ENCODE measurements at regions not wholly inside any gene's neighbourhood (a gene's known extent, or its start where the extent isn't known, plus 50 kb on each side); places are given as distances from the start of the nearest gene placed in this dataset.
"Not testable (repeated sequence)": the region's sequence is repeated elsewhere in the genome, so short reads cannot be mapped to it uniquely, and the experiment has no call there.

GRCh38 chr7:79714081-79714480 lies 260.6 kb upstream of the MAGI2 start:
- DNase-seq (ENCODE audit: low spot score) = no peak

DNA sequence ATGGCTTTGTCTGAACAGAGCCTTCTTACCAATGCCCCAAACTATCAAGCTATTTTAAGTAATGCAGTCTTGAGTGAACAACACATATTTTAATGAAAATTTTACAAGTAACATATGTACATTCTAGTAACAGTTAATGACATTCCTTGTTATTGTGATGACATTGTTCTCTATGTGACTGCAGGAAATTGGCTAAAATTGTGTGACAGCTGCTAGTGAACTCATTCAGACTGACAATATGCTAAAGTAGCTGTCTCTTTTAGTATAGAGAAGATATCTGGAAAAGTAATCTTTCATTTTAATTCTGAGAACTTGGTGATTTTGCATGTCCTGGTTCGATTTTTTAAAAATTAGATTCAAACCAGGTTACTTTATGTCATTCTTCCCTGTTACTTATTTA lies 259.8 kb upstream of the MAGI2 start:
- no peak for DNase-seq (ENCODE audit: low spot score)

- DNase-seq (ENCODE audit: low spot score) = no peak
These were observed 258.2 kb upstream of the MAGI2 start for GRCh38 chr7:79711660-79712059.

GRCh38 chr7:79709574-79710409 lies 256.3 kb upstream of the MAGI2 start:
- DNase-seq (ENCODE audit: low spot score) = no peak

GRCh38 chr7:79702116-79702515 lies 248.6 kb upstream of the MAGI2 start:
- DNase-seq (ENCODE audit: low spot score) = no peak

DNA sequence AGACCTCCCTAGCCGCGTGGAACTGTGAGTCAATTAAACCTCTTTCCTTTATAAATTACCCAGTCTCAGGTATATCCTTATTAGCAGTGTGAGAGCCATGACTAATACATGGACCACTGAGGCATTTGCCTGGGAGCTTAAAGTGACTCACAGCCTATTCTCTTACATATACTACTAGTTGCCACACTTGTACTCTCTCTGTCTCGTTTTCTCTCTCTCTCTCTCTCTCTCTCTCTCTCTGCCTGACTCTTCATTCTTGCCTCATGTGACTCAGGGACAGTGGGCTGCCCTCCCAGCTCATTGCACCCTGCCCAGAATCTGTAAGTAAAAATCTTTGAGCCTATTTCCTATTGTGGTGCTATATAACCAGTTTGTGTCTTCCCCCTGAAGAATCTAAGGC lies 238.5 kb upstream of the MAGI2 start:
- DNase-seq (ENCODE audit: low spot score) = peak; percentile 24

DNA sequence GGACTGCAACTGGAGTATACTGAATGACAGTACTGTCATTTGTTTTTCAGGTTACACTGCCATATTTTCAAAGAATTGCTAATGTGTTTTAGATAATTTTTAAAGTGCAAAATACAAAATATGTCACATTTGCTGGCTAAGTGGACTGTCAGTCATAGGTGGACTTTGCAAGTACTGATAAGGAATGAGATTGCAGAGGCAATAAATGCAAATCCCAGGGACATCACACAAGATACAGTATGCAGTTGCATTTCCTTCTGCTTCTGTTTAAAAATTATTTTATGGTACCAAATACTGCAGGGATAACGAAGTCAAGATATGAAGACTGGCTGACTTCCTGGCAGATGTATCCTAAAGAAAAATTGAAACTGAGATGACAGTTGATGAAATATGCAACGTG lies 237.6 kb upstream of the MAGI2 start:
- no peak for DNase-seq (ENCODE audit: low spot score)

DNA sequence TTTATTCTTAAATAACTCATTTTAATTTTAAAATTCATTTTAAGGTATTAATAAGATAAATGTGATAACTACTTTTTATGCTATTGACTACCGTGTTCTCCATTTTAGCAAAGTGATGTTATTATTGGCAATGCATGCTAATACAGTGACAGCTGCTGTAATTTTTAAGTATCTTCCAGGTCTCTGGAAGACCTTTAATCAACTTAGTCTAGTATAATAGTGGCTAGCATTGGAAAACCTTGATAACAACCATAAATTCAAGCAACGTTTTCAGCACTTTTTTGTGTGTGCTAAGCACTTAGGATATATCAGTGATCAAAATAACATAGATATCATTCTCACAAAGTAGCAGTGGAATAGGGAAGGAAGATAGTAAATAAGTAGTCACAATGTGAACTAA lies 230.9 kb upstream of the MAGI2 start:
- DNase-seq (ENCODE audit: low spot score) = no peak

- DNase-seq (ENCODE audit: low spot score) = no peak
These were observed 230.4 kb upstream of the MAGI2 start for GRCh38 chr7:79683916-79684315.

- DNase-seq (ENCODE audit: low spot score) = no peak
These were observed 229.9 kb upstream of the MAGI2 start for GRCh38 chr7:79683185-79683890.

DNA sequence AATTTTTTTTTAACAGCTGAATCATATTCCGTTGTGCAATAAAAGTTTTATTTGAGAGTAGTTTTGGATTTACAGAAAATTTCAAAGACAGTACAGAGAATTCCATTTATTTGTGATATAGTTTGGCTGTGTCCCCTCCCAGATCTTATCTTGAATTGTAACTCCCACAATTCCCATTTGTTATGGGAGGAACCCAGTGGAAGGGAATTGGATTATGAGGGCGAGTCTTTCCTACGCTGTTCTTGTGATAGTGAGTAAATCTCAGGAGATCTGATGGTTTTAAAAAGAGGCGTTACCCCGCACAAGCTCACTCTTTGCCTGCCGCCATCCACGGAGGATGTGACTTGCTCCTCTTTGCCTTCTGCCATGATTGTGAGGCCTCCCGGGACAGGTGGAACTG lies 228.0 kb upstream of the MAGI2 start:
- DNase-seq (ENCODE audit: low spot score) = no peak

GRCh38 chr7:79673969-79674368 lies 220.5 kb upstream of the MAGI2 start:
- no peak for DNase-seq (ENCODE audit: low spot score)

GRCh38 chr7:79673421-79673820 lies 220.0 kb upstream of the MAGI2 start:
- DNase-seq (ENCODE audit: low spot score) = no peak

- DNase-seq (ENCODE audit: low spot score) = no peak
These were observed 214.8 kb upstream of the MAGI2 start for GRCh38 chr7:79668292-79668691.

DNA sequence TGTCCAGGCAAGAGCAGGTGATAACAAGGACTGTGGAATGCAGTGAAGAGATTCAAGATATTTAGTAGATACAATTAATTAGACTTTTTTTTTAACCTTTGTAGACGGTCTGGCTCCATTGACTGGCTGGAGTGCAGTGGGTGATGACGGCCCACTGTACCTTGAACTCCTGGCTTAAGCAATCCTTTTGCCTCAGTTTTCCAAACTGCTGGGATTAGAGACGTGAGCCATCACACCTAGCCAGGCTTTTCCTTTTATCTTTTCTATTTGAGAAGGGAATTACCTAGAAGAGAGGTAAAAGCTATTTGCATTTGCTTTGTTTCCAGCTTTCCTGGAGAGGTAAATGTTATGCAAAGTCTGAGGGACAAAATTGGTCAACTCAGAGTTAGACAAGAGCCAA lies 213.0 kb upstream of the MAGI2 start:
- DNase-seq (ENCODE audit: low spot score) = no peak

- DNase-seq (ENCODE audit: low spot score) = no peak
These were observed 211.6 kb upstream of the MAGI2 start for GRCh38 chr7:79664884-79665676.

DNA sequence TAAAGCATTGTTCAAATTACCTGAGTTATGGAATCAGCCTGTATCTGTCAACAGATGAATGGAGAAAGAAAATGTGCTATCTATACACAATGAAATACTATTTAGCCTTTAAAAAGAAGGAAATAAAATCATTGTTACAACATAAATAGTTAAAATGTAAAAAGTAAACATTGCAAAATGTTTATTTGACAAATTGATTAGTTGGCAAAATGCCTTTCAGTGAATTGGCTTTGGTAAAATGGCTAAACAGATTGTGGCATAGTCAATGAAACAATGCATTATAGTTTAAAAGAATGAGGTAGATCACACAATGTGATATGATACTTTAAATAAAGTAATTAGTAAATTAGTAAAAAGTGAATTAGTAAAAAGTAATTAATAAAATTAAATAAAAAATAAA lies 204.8 kb upstream of the MAGI2 start:
- DNase-seq (ENCODE audit: low spot score) = no peak

DNA sequence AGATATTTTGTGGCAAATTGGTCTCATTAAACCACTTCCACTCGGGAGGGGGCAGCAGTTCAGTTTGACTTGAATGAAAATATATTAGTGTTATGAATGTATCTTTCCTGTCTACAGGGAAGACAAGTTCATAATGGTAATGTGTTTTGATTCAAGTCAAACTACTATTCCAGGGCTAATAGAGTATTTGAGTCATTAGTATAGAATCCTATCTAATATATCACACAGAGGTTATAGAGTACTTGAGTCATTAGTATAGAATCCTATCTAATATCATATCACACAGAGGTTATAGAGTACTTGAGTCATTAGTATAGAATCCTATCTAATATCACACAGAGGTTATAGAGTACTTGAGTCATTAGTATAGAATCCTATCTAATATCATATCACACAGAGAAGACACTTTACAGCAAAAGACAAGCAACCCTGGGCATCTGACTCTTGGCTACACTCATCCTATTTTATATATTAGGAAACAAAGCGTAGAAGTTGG lies 199.7 kb upstream of the MAGI2 start:
- DNase-seq (ENCODE audit: low spot score) = no peak

GRCh38 chr7:79652619-79653018 lies 199.2 kb upstream of the MAGI2 start:
- no peak for DNase-seq (ENCODE audit: low spot score)

- no peak for DNase-seq (ENCODE audit: low spot score)
These were observed 194.2 kb upstream of the MAGI2 start for GRCh38 chr7:79647711-79648110.

DNA sequence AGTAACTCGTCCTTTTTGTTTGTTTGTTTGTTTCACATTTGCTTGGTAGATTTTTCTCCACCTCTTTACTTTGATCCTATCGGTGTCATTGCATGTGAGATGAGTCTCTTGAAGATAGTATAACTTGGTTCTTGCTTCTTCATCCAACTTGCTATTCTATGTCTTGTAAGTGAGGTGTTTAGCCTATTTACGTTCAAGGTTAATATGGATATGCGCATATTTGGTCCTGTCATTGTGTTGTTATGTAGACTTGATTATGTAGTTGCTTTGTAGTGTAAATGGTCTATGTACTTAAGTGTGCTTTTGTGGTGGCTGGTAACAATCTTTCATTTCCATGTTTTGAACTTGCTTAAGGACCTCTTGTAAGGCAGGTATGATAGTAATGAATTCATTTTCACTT lies 192.8 kb upstream of the MAGI2 start:
- DNase-seq (ENCODE audit: low spot score) = no peak

DNA sequence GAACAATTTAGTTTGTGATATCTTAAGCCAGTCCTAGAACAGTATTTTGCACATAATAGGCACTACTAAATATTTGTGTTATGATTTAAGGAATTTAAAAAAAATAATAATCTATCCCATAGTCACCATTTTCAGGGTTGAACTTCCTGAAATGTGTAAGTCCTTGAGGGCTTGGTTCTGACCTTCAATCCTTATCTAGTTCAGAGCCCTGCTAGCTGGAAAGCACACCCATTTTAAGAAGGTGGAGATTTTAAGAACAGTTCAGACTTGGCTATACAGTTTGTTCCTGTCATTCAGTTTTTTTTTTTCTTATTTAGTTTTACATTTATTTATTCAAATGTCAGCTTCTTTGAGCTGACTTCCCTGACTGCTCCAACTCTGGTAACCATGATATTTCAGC lies 183.4 kb upstream of the MAGI2 start:
- DNase-seq (ENCODE audit: low spot score) = no peak

DNA sequence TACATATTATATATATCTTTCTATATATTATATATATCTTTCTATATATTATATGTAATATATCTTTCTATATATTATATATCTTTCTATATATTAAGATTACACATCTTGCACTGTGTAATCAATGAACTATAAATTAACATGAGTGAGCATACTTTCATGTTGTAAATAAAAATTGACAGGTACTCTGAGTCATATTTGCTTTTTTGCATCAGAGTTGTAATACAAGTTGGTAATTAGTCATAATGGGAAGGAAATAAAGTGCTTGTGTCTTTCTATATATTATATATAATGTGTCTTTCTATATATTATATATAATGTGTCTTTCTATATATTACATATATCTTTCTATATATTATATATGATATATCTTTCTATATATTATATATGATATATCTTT lies 172.5 kb upstream of the MAGI2 start:
- not testable (repeated sequence) for DNase-seq (ENCODE audit: low spot score)

Data from AG08396 (cell line).